HEK293 (cell line): ENCODE measurements at regions not wholly inside any gene's neighbourhood (a gene's known extent, or its start where the extent isn't known, plus 50 kb on each side); places are given as distances from the start of the nearest gene placed in this dataset.

ENCODE experiments used
- CTCF ChIP-seq: fragments of 450-650 bp; formaldehyde crosslinking; IDR thresholded peaks from 2 replicates; pipeline ENCODE4 v1.5.1; 2016; ENCODE audit warnings: missing biosample characterization, missing genetic modification characterization
- PATZ1 ChIP-seq: fragments of 450-650 bp; formaldehyde crosslinking; IDR thresholded peaks from 2 replicates; pipeline ENCODE4 v1.5.1; 2016; ENCODE audit warnings: missing biosample characterization, missing genetic modification characterization
- ZNF266 ChIP-seq: fragments of 450-650 bp; formaldehyde crosslinking; IDR thresholded peaks from 2 replicates; pipeline ENCODE4 v1.5.1; 2016; ENCODE audit warnings: missing biosample characterization, missing genetic modification characterization, low read depth
- ZNF549 ChIP-seq: fragments of 450-650 bp; IDR thresholded peaks from 2 replicates; pipeline ENCODE4 v1.5.1; 2018; ENCODE audit warnings: missing biosample characterization, missing genetic modification characterization, mild to moderate bottlenecking, inconsistent platforms, moderate library complexity

DNA sequence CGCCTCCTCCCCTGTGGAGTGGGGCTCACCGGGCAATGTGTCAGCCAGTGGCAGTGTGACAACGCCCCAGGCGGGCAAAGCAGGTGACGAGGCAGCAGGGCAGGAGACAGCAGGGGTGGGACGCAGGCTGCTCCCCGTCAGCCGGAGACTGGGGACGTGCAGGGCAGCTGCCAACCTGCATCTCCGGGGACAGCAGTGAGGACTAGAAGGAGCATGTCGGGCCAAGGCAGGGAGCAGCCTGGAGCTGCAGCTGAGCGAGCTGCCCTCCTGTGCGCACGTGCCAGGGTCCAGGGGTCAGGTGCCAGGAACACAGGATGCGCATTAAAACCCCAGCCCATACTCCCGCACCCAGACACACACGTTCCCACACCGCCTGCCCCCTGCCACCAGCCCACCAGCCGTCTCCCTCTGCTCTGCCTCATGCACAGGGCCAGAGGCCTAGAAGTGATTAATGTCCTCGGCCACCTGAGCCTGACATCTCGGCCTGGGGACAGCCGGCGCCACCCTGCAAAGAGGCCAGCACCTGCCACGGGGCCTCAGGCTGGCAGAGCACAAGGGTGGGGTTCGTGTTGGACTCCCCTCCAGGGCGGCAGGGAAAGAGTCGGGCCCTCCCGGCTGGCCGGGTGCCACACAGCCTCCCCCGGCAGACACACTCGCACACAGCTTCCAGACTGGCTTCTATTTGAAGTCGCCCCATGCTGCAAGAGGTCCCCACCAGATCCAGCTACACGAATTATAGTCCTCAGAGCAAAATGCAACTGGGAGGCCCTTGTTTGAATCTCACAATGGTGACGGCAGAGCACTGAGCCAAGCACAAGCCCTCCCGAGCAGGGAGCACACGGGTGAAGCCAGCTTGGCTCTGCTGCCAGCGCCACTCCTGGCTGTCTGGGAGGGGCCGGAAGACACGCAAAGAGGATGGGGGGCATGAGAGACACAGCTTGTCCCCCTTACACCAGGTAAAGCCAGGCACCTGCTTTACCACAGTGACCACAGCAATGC lies 90.4 kb downstream of the RBFOX3 start:
- TF ChIP-seq CTCF (tag by site-specific recombination) = no peak
- TF ChIP-seq ZNF266 = no peak
- TF ChIP-seq ZNF549 = no peak
- TF ChIP-seq PATZ1 = no peak
